Effector memory CD4-positive, alpha-beta T cell (primary cell): ENCODE measurements at regions not wholly inside any gene's neighbourhood (a gene's known extent, or its start where the extent isn't known, plus 50 kb on each side); places are given as distances from the start of the nearest gene placed in this dataset.

ENCODE experiments used
- DNase-seq, 3 donors: peaks; one replicate each; pipeline ENCODE4 v3.0.0-alpha.2; 2020
- H3K27ac ChIP-seq: 2 replicates; pipeline ENCODE4 v1.7.0; 2013; ENCODE audit warnings: mild to moderate bottlenecking, low read length, moderate library complexity; ENCODE audit not compliant: insufficient read depth, poor library complexity, severe bottlenecking
- H3K27me3 ChIP-seq: replicated peaks from 2 replicates; pipeline ENCODE4 v1.7.0; 2013; ENCODE audit warnings: mild to moderate bottlenecking, low read length; ENCODE audit not compliant: insufficient read depth, control insufficient read depth, poor library complexity, severe bottlenecking
- H3K36me3 ChIP-seq: 2 replicates; pipeline ENCODE4 v1.7.0; 2013; ENCODE audit warnings: mild to moderate bottlenecking, low read length, moderate library complexity; ENCODE audit not compliant: control insufficient read depth, insufficient read depth
- H3K4me1 ChIP-seq: 2 replicates; pipeline ENCODE4 v1.7.0; 2013; ENCODE audit warnings: low read length, mild to moderate bottlenecking; ENCODE audit not compliant: control insufficient read depth, insufficient read depth, poor library complexity, severe bottlenecking
- H3K4me3 ChIP-seq: 2 replicates; pipeline ENCODE4 v1.7.0; 2013; ENCODE audit warnings: low read length, low read depth, mild to moderate bottlenecking; ENCODE audit not compliant: insufficient read depth, poor library complexity, severe bottlenecking
- H3K9me3 ChIP-seq: 2 replicates; pipeline ENCODE4 v1.7.0; 2013; ENCODE audit warnings: mild to moderate bottlenecking, low read length, moderate library complexity; ENCODE audit not compliant: control insufficient read depth

GRCh38 chr11:70574725-70575347, 176.5 kb downstream of the CTTN start:
- no peaks in the 10 kb centered on the region for H3K4me1 ChIP-seq
- no peaks in the 10 kb centered on the region for H3K9me3 ChIP-seq
- H3K27ac ChIP-seq = no peak overlapping the region
- no peaks in the 10 kb centered on the region for H3K27me3 ChIP-seq
- no peaks in the 10 kb centered on the region for H3K36me3 ChIP-seq
- no peak for DNase-seq
- no peak overlapping the region for H3K4me3 ChIP-seq

- H3K4me1 ChIP-seq = no peaks in the 10 kb centered on the region
- DNase-seq = no peak
- H3K4me3 ChIP-seq = no peak overlapping the region
- H3K27me3 ChIP-seq = no peaks in the 10 kb centered on the region
- H3K36me3 ChIP-seq = no peaks in the 10 kb centered on the region
- no peaks in the 10 kb centered on the region for H3K9me3 ChIP-seq
- no peak overlapping the region for H3K27ac ChIP-seq
Measured at GRCh38 chr11:70575396-70576060, 177.2 kb downstream of the CTTN start.

GRCh38 chr11:70577258-70577603, 178.9 kb downstream of the CTTN start:
- no peak for DNase-seq
- Histone ChIP-seq H3K4me3 (no peak overlapping the region), H3K4me1 (no peaks in the 10 kb centered on the region), H3K27me3 (no peaks in the 10 kb centered on the region), H3K27ac (no peak overlapping the region), H3K36me3 (no peaks in the 10 kb centered on the region), H3K9me3 (no peaks in the 10 kb centered on the region)

GRCh38 chr11:70577948-70578347, 179.6 kb downstream of the CTTN start:
- Histone ChIP-seq H3K4me1 (no peaks in the 10 kb centered on the region), H3K9me3 (no peaks in the 10 kb centered on the region)

GRCh38 chr11:70578371-70578770, 180.0 kb downstream of the CTTN start:
- Histone ChIP-seq H3K4me3 (no peak overlapping the region), H3K9me3 (no peaks in the 10 kb centered on the region), H3K27me3 (no peaks in the 10 kb centered on the region), H3K36me3 (no peaks in the 10 kb centered on the region), H3K27ac (no peak overlapping the region), H3K4me1 (no peaks in the 10 kb centered on the region)
- no peak for DNase-seq

More at GRCh38 chr11:70577948-70578347, 179.6 kb downstream of the CTTN start:
- H3K4me3 ChIP-seq = no peak overlapping the region
- DNase-seq = no peak
- H3K27me3 ChIP-seq = no peaks in the 10 kb centered on the region
- H3K36me3 ChIP-seq = no peaks in the 10 kb centered on the region
- no peak overlapping the region for H3K27ac ChIP-seq

- H3K4me3 ChIP-seq = no peak overlapping the region
- H3K27ac ChIP-seq = no peak overlapping the region
- no peaks in the 10 kb centered on the region for H3K9me3 ChIP-seq
- no peak for DNase-seq
- no peaks in the 10 kb centered on the region for H3K36me3 ChIP-seq
- H3K4me1 ChIP-seq = no peaks in the 10 kb centered on the region
- H3K27me3 ChIP-seq = no peaks in the 10 kb centered on the region
Measured at GRCh38 chr11:70578831-70579230, 180.5 kb downstream of the CTTN start.

GRCh38 chr11:70579316-70579955, 181.1 kb downstream of the CTTN start:
- Histone ChIP-seq H3K4me3 (no peak overlapping the region), H3K4me1 (no peaks in the 10 kb centered on the region), H3K27me3 (no peaks in the 10 kb centered on the region), H3K27ac (no peak overlapping the region), H3K9me3 (no peaks in the 10 kb centered on the region), H3K36me3 (no peaks in the 10 kb centered on the region)
- no peak for DNase-seq

- Histone ChIP-seq H3K27ac (no peak overlapping the region), H3K4me3 (no peak overlapping the region), H3K9me3 (no peaks in the 10 kb centered on the region), H3K27me3 (no peaks in the 10 kb centered on the region), H3K4me1 (no peaks in the 10 kb centered on the region), H3K36me3 (no peaks in the 10 kb centered on the region)
- no peak for DNase-seq
Measured at GRCh38 chr11:70580036-70580805, 181.9 kb downstream of the CTTN start.

GRCh38 chr11:70581991-70582885, 183.9 kb downstream of the CTTN start:
- Histone ChIP-seq H3K4me3 (no peak overlapping the region), H3K27me3 (no peaks in the 10 kb centered on the region), H3K9me3 (no peaks in the 10 kb centered on the region), H3K36me3 (no peaks in the 10 kb centered on the region), H3K4me1 (no peaks in the 10 kb centered on the region), H3K27ac (no peak overlapping the region)
- no peak for DNase-seq
